Cardiac muscle cell (in vitro differentiated cells and primary cell): ENCODE measurements at regions not wholly inside any gene's neighbourhood (a gene's known extent, or its start where the extent isn't known, plus 50 kb on each side); places are given as distances from the start of the nearest gene placed in this dataset.
A peak's percentile ranks its signal among the peaks of the same experiment; 100 is the strongest.

ENCODE experiments used
- DNase-seq, 2 donors: peaks; one replicate each; pipeline versions ENCODE4 v3.0.0 to v3.0.0-alpha.2; 2010 to 2017; ENCODE audit warnings: low read depth in 1 of 2, low spot score in 1 of 2
- H3K27ac ChIP-seq: fragments of 200-600 bp; sonication (generic); 2 replicates; pipeline ENCODE4 v1.5.1; 2016
- H3K27me3 ChIP-seq: fragments of 200-600 bp; sonication (generic); 2 replicates; pipeline ENCODE4 v1.6.0; 2016; ENCODE audit warnings: control low read depth
- H3K36me3 ChIP-seq: fragments of 200-600 bp; sonication (generic); 2 replicates; pipeline ENCODE4 v1.5.1; 2016; ENCODE audit warnings: control low read depth
- H3K4me1 ChIP-seq: fragments of 200-600 bp; sonication (generic); 2 replicates; pipeline ENCODE4 v1.8.1; 2017; ENCODE audit warnings: low read depth, mild to moderate bottlenecking, mixed run types
- H3K4me3 ChIP-seq: fragments of 200-600 bp; sonication (generic); 2 replicates; pipeline ENCODE4 v1.5.1; 2016; ENCODE audit warnings: mild to moderate bottlenecking
- H3K9me3 ChIP-seq: fragments of 200-600 bp; sonication (generic); 2 replicates; pipeline ENCODE4 v1.5.1; 2017; ENCODE audit warnings: low read depth, mild to moderate bottlenecking, control low read depth
- CTCF ChIP-seq: IDR thresholded peaks from 2 replicates; pipeline ENCODE4 v1.5.1; 2012; ENCODE audit warnings: low read depth, mild to moderate bottlenecking, low read length

GRCh38 chr7:47043304-47043703, 538.6 kb downstream of the TNS3 start:
- Histone ChIP-seq H3K4me1 (peaks cover 18% of the 10 kb centered on the region), H3K4me3 (no peak overlapping the region), H3K9me3 (no peaks in the 10 kb centered on the region), H3K27ac (no peak overlapping the region), H3K27me3 (no peaks in the 10 kb centered on the region), H3K36me3 (no peaks in the 10 kb centered on the region)
- no peak for DNase-seq
- TF ChIP-seq CTCF, result no peak

GRCh38 chr7:47042669-47043068, 539.2 kb downstream of the TNS3 start:
- Histone ChIP-seq H3K4me1 (peaks cover 18% of the 10 kb centered on the region), H3K27ac (no peak overlapping the region), H3K27me3 (no peaks in the 10 kb centered on the region), H3K4me3 (no peak overlapping the region), H3K36me3 (no peaks in the 10 kb centered on the region), H3K9me3 (no peaks in the 10 kb centered on the region)
- no peak for DNase-seq
- TF ChIP-seq CTCF, result no peak

GRCh38 chr7:47040795-47041347, 541.0 kb downstream of the TNS3 start:
- no peak for TF ChIP-seq CTCF
- H3K4me3 ChIP-seq, result no peak overlapping the region
- DNase-seq, result peak in 1 of 2 donors; percentile 25

GRCh38 chr7:47039904-47040303, 542.0 kb downstream of the TNS3 start:
- DNase-seq, result peak in 1 of 2 donors; percentile 75
- no peaks in the 10 kb centered on the region for H3K9me3 ChIP-seq
- H3K36me3 ChIP-seq, result no peaks in the 10 kb centered on the region
- TF ChIP-seq CTCF, result no peak
- H3K4me3 ChIP-seq, result no peak overlapping the region
- H3K4me1 ChIP-seq, result peaks cover 3% of the 10 kb centered on the region
- H3K27me3 ChIP-seq, result no peaks in the 10 kb centered on the region
- no peak overlapping the region for H3K27ac ChIP-seq

More at GRCh38 chr7:47040795-47041347, 541.0 kb downstream of the TNS3 start:
- Histone ChIP-seq H3K27ac (no peak overlapping the region), H3K36me3 (no peaks in the 10 kb centered on the region), H3K9me3 (no peaks in the 10 kb centered on the region), H3K4me1 (peaks cover 13% of the 10 kb centered on the region), H3K27me3 (no peaks in the 10 kb centered on the region)

- no peaks in the 10 kb centered on the region for H3K36me3 ChIP-seq
- no peak overlapping the region for H3K4me3 ChIP-seq
- no peaks in the 10 kb centered on the region for H3K4me1 ChIP-seq
- no peaks in the 10 kb centered on the region for H3K9me3 ChIP-seq
- no peak for DNase-seq
- H3K27ac ChIP-seq, result no peak overlapping the region
- no peaks in the 10 kb centered on the region for H3K27me3 ChIP-seq
- TF ChIP-seq CTCF, result no peak
These were observed 542.7 kb downstream of the TNS3 start for GRCh38 chr7:47039089-47039648.
